NCI-H69 (cell line): ENCODE measurements at regions not wholly inside any gene's neighbourhood (a gene's known extent, or its start where the extent isn't known, plus 50 kb on each side); places are given as distances from the start of the nearest gene placed in this dataset.

Experiments
- DNase-seq: peaks from one replicate; lab custom pipeline; 2025; lab: John Stamatoyannopoulos, UW

- DNase-seq: no peak
These were observed 202.8 kb upstream of the CITED2 start for GRCh38 chr6:139577124-139577762.

DNA sequence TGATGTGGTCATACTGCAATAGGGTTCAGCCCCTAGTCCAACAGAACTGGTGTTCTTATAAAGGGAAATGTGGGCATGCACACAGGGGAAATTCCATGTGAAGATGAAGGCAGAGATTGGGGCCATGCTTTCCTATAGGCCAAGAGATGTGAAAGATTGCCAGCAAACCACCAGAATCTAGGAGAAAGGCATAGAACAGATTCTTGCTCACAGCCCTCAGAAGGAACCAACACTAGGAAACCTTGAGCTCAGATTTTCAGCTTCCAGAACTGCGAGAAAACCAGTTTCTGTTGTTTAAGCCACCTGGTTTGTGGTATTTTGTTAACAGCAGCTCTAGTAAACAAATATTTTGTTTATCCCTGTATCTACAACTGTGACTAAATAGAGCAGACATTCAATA, 197.6 kb upstream of the CITED2 start:
- DNase-seq: no peak

- DNase-seq: no peak
These were observed 195.7 kb upstream of the CITED2 start for GRCh38 chr6:139570166-139570565.

DNA sequence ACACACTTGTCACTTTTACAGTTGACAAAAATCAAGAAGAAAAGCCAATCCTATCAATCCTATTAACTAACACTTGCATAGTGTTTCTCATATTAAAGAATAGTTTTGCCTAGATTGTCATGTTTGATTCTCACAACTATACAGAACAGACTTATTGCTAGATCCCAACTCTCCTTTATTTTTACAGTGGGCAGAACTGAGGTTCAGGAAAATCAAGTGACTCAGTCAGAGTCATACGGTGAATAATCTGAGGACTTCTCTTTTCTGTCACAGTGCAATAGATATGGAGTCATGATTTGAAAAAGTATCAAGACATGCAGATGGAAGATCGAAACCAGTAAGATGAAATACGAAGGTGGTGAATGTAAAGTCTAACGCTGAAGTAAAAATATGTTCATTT, 195.1 kb upstream of the CITED2 start:
- DNase-seq: no peak

GRCh38 chr6:139568956-139569538, 194.6 kb upstream of the CITED2 start:
- no peak for DNase-seq

GRCh38 chr6:139568151-139568955, 193.9 kb upstream of the CITED2 start:
- DNase-seq: no peak

- no peak for DNase-seq
These were observed 192.6 kb upstream of the CITED2 start for GRCh38 chr6:139567095-139567494.

DNA sequence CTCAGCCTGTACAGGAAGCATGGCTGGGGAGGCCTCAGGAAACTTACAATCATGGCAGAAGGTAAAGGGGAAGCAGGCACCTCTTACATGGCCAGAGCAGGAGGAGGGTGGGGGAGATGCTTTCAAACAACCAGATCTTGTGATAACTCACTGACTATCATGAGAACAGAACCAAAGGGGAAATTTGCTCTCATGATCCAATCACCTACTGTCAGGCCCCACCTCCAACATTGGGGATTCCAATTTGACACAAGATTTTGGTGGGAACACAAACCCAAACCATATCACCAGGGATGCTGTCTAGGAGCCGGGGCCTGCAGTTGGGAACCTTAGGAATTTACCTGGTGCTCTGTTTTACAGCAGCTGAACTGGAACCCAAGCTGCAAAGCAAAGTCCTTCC, 191.1 kb upstream of the CITED2 start:
- no peak for DNase-seq

GRCh38 chr6:139557547-139557946, 183.1 kb upstream of the CITED2 start:
- DNase-seq: no peak

DNA sequence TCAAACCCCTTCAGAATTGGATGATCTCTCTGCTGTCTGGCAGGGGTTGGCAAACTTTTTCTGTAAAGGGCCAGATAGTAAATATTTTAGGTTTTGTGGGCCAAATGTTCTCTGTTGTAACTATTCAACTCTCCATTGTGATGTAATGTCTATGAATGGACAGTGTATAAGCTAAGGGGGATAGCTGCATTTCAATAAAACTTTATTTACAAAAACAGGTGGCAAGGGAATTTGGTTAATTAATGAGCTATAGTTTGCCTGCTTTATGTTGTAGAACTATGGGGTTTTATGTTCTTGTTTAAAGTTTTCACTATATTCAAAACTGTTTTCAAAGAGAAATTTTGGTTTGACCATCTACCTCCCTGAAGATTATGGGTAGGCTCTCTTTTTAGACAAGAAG, 182.1 kb upstream of the CITED2 start:
- no peak for DNase-seq

DNA sequence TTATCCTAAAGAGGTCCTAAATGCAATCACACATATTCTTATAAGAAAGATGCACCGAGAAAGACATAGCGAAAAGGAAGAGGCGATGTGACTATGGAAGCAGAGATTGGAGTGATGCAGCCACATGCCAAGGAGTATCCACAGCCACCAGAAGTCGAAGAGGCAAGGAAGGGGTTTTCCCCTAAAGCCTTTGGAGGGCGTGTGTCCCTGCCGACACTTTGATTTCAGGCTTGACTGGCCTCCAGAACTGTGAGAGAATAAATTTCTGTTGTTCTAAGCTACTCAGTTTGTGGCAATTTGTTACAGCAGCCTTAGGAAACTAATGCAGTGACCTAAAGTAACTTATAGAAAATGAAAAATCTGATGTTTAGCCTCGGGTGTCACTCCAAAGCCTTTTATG, 179.5 kb upstream of the CITED2 start:
- DNase-seq: no peak

- DNase-seq: no peak
These were observed 176.9 kb upstream of the CITED2 start for GRCh38 chr6:139551376-139551775.

- peak; percentile 37 for DNase-seq
These were observed 175.9 kb upstream of the CITED2 start for GRCh38 chr6:139550361-139550760.

GRCh38 chr6:139549561-139550070, 175.2 kb upstream of the CITED2 start:
- DNase-seq: peak; percentile 22

DNA sequence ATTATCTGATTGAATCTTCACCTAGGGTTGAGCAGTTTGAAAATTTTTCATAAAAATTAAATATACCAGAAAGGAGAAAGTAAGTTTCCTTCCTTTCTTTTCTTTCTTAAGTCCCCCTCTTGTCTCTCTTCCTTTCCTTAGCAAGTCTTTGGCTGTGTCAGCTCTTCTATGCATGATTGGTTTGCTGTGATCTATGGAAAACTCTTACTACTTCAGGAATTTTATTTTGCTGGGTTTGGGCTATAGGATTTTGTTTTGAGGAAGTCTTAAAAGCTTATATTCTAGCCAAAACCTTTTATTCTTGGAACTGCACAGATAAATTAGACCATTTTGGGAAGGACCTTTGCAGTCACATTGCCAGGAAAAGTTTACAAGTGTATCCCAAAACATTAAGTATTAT, 173.4 kb upstream of the CITED2 start:
- DNase-seq: no peak

GRCh38 chr6:139547122-139547776, 172.8 kb upstream of the CITED2 start:
- DNase-seq: peak; percentile 23

DNA sequence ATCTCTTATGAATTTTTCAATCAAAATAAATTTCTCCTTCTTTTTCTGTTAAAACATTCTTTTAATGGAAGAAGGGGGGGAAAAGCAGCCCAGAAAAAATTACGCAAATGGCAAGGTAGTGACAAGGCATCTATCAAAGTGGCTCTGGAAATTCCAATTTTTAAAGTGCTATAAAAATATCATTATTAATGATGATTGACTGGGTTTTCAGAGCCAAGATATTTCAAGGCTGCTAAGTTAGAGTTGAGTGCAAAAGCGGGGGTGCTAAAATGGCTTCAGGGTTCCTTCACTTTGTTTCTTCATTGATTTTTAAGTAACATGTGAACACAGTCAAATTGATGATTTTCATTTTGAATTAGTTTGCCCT, 171.6 kb upstream of the CITED2 start:
- peak; percentile 17 for DNase-seq

GRCh38 chr6:139545206-139546105, 171.0 kb upstream of the CITED2 start:
- no peak for DNase-seq

DNA sequence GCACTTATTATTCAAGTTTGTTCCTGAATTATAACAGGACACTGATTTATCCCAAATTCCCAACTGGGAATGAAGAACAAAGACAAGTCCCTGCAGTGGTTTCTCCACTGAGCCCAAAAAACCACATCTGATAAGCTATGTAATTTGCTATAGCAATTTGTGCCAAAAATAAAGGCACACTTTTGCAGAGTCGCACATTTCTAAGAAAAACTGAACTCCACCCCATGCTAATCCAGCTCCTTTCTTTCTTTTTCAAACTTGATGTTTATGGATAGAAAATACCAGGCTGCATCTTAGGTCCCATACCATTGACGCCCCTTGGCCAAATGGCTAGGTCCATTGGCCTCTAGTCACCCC, 170.2 kb upstream of the CITED2 start:
- no peak for DNase-seq

- DNase-seq: no peak
These were observed 167.9 kb upstream of the CITED2 start for GRCh38 chr6:139542351-139542750.

- no peak for DNase-seq
These were observed 166.4 kb upstream of the CITED2 start for GRCh38 chr6:139540894-139541293.

- DNase-seq: no peak
These were observed 165.8 kb upstream of the CITED2 start for GRCh38 chr6:139540276-139540675.
